Kidney (tissue), 13 donors: ENCODE measurements at regions not wholly inside any gene's neighbourhood (a gene's known extent, or its start where the extent isn't known, plus 50 kb on each side); places are given as distances from the start of the nearest gene placed in this dataset.

ENCODE experiments used
- DNase-seq, 5 donors: peaks; one replicate each; pipeline ENCODE4 v3.0.0-alpha.2; 2013 to 2020
- FAIRE-seq: peaks from 2 replicates; lab custom pipeline; 2012; peaks lifted over from hg19 to GRCh38; lab: Jason Lieb, UNC
- H3K27ac ChIP-seq, 2 donors: one replicate each; pipeline ENCODE4 v1.7.0; 2013; ENCODE audit warnings: low read depth in 2 of 2, low read length in 2 of 2, inconsistent platforms in 1 of 2
- H3K27me3 ChIP-seq: one replicate; pipeline ENCODE4 v1.7.1; 2013; ENCODE audit warnings: low read length, inconsistent platforms; ENCODE audit not compliant: control insufficient read depth, insufficient read depth
- H3K36me3 ChIP-seq, 3 donors: one replicate each; pipeline versions ENCODE4 v1.7.0 to v1.7.1; 2013; ENCODE audit warnings: low read length in 3 of 3, control low read depth in 1 of 3, inconsistent platforms in 1 of 3; ENCODE audit not compliant: insufficient read depth in 3 of 3, control insufficient read depth in 2 of 3
- H3K4me1 ChIP-seq, 3 donors: one replicate each; pipeline versions ENCODE4 v1.7.0 to v1.7.1; 2013; ENCODE audit warnings: low read length in 3 of 3, inconsistent platforms in 1 of 3, low read depth in 1 of 3; ENCODE audit not compliant: control insufficient read depth in 2 of 3, insufficient read depth in 2 of 3
- H3K4me3 ChIP-seq, 3 donors: one replicate each; pipeline versions ENCODE4 v1.7.0 to v1.8.1; 2013; ENCODE audit warnings: low read length in 3 of 3, control low read depth in 1 of 3, inconsistent platforms in 1 of 3
- H3K9ac ChIP-seq, 3 donors: one replicate each; pipeline versions ENCODE4 v1.7.0 to v1.7.1; 2013; ENCODE audit warnings: low read length in 3 of 3, control low read depth in 1 of 3, inconsistent platforms in 1 of 3
- H3K9me3 ChIP-seq, 3 donors: one replicate each; pipeline versions ENCODE4 v1.7.0 to v1.7.1; 2013; ENCODE audit warnings: low read length in 3 of 3, control low read depth in 1 of 3, inconsistent platforms in 1 of 3; ENCODE audit not compliant: control insufficient read depth in 2 of 3, insufficient read depth in 1 of 3
- intact Hi-C: fragments of 100-400 bp; cut with DNase I; formaldehyde crosslinking; loops from one replicate; pipeline ENCODE4 v1.11.1; 2022
- TF ChIP-seq, protein P1 (sequence below): IDR thresholded peaks from 3 replicates; pipeline ENCODE4 v1.5.1; 2012; ENCODE audit warnings: mild to moderate bottlenecking, moderate library complexity, borderline replicate concordance; ENCODE audit not compliant: insufficient read depth; ENCODE audit errors: extremely low read depth
- donor health status: control.
- donor health status: control.
- donor health status: control.
- donor health status: control.
- donor health status: control.
- donor health status: DM: yes; HTN: yes; CAD: no.
- donor health status: Normal renal cell carcinoma (clear cell type).

DNA sequence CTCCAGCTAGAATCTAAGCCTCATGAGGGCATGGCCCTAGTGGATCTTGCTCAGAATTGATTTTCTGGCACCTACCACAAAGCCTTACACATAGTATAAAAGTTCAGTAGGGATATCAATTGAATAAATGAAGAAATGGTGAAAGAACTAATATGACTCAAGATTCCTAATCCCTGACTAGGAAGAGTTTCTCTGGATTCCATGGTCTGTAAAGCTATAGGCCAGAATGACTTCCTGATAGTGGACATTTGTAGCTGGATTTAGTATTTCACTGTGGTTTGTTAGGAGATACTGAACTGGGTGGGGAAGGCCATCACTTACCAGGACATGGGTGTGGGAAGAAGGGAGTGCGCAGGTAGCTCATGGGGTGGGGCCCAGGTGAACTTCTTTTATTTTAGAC lies 168.9 kb downstream of the RAP2B start:
- Histone ChIP-seq H3K27ac (no peak overlapping the region), H3K4me1 (no peaks in the 10 kb centered on the region), H3K4me3 (no peak overlapping the region), H3K27me3 (no peaks in the 10 kb centered on the region), H3K9me3 (no peaks in the 10 kb centered on the region), H3K36me3 (no peaks in the 10 kb centered on the region), H3K9ac (no peak overlapping the region)
- FAIRE-seq (no peak), DNase-seq (no peak)
- TF ChIP-seq, protein P1, sequence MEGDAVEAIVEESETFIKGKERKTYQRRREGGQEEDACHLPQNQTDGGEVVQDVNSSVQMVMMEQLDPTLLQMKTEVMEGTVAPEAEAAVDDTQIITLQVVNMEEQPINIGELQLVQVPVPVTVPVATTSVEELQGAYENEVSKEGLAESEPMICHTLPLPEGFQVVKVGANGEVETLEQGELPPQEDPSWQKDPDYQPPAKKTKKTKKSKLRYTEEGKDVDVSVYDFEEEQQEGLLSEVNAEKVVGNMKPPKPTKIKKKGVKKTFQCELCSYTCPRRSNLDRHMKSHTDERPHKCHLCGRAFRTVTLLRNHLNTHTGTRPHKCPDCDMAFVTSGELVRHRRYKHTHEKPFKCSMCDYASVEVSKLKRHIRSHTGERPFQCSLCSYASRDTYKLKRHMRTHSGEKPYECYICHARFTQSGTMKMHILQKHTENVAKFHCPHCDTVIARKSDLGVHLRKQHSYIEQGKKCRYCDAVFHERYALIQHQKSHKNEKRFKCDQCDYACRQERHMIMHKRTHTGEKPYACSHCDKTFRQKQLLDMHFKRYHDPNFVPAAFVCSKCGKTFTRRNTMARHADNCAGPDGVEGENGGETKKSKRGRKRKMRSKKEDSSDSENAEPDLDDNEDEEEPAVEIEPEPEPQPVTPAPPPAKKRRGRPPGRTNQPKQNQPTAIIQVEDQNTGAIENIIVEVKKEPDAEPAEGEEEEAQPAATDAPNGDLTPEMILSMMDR, result no peak
- intact Hi-C loops, result no loop called here

DNA sequence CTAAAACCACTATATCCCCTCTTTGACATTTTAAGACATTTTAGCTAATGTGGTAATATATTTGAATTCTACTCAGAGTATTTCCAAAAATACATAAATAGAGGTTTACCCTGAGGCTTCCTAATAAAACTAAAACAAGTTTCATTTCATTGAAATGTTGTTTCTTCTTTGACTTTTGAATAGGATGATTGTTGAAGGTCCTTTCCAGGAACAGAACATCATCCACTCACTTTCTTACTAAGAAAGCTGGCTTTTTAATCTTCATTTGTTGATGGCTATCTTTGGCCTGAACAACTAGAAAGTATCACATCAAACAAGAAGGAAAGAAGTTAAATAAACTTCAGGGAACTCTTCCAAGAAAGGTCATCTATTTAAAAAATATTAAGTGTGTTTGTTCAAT lies 169.7 kb downstream of the RAP2B start:
- H3K27me3 ChIP-seq, result no peaks in the 10 kb centered on the region
- TF ChIP-seq, protein P1, result no peak
- H3K4me1 ChIP-seq, result no peaks in the 10 kb centered on the region
- FAIRE-seq (no peak), DNase-seq (no peak)
- intact Hi-C loops, result no loop called here
- H3K36me3 ChIP-seq, result no peaks in the 10 kb centered on the region
- H3K9ac ChIP-seq, result no peak overlapping the region
- H3K9me3 ChIP-seq, result no peaks in the 10 kb centered on the region
- H3K4me3 ChIP-seq, result no peak overlapping the region
- H3K27ac ChIP-seq, result no peak overlapping the region

DNA sequence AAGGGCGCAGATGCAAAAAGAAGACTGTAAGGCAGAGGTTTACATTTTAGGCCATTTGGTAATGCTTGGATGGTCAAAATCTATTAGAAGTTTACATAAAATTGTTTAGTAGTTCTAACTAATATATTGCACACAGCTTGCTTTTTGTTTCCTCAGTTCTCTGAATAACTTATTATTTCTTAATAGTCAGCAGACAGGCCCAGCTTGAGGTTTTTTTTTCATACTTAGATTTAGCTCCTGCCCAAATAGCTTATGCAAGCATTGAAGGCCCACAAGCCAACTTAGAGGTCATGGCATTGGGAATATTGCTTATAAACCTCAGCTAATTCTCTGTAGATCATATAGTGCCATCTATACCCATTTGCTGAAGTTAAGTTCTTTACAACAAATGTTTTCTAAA lies 172.5 kb downstream of the RAP2B start:
- intact Hi-C loops, result no loop called here
- no peaks in the 10 kb centered on the region for H3K27me3 ChIP-seq
- no peaks in the 10 kb centered on the region for H3K36me3 ChIP-seq
- FAIRE-seq (no peak), DNase-seq (no peak)
- no peak overlapping the region for H3K4me3 ChIP-seq
- H3K9me3 ChIP-seq, result no peaks in the 10 kb centered on the region
- H3K4me1 ChIP-seq, result no peaks in the 10 kb centered on the region
- TF ChIP-seq, protein P1, result no peak
- H3K27ac ChIP-seq, result no peak overlapping the region
- H3K9ac ChIP-seq, result no peak overlapping the region

- TF ChIP-seq, protein P1, result no peak
- no peak overlapping the region for H3K9ac ChIP-seq
- no peak overlapping the region for H3K4me3 ChIP-seq
- FAIRE-seq (no peak), DNase-seq (no peak)
- H3K9me3 ChIP-seq, result no peaks in the 10 kb centered on the region
- intact Hi-C loops, result no loop called here
- no peaks in the 10 kb centered on the region for H3K36me3 ChIP-seq
- H3K27me3 ChIP-seq, result no peaks in the 10 kb centered on the region
- no peak overlapping the region for H3K27ac ChIP-seq
- no peaks in the 10 kb centered on the region for H3K4me1 ChIP-seq
Observed at GRCh38 chr3:153337369-153337768, 175.3 kb downstream of the RAP2B start.
